ENCODE measurements at regions not wholly inside any gene's neighbourhood (a gene's known extent, or its start where the extent isn't known, plus 50 kb on each side); places are given as distances from the start of the nearest gene placed in this dataset.

DNA sequence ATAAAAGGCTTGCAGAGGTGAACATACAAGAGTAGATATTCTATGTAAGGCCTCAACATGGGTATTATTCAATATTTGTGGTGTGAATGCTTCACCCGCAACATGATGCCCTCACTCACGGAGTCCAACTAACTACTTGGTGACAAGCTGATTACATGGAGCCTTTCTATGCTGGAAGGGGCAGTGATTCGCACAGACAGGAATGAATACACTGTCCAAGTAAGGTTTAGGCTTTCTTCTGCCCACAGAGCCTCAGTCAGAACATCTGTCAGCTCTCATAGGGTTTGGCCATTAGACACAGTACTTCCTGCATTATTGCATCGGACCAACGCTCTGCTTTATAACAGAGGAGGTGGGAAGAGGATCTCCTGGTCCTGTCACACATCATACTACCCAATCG, 80.3 kb upstream of the SLC35G4 start:
- no peak for DNase-seq
- ATAC-seq, result no peak
- H3K4me1 ChIP-seq, result no peaks in the 10 kb centered on the region
- H3K9me3 ChIP-seq, result no peaks in the 10 kb centered on the region
- H3K27me3 ChIP-seq, result no peaks in the 10 kb centered on the region
- TF ChIP-seq, protein P1, sequence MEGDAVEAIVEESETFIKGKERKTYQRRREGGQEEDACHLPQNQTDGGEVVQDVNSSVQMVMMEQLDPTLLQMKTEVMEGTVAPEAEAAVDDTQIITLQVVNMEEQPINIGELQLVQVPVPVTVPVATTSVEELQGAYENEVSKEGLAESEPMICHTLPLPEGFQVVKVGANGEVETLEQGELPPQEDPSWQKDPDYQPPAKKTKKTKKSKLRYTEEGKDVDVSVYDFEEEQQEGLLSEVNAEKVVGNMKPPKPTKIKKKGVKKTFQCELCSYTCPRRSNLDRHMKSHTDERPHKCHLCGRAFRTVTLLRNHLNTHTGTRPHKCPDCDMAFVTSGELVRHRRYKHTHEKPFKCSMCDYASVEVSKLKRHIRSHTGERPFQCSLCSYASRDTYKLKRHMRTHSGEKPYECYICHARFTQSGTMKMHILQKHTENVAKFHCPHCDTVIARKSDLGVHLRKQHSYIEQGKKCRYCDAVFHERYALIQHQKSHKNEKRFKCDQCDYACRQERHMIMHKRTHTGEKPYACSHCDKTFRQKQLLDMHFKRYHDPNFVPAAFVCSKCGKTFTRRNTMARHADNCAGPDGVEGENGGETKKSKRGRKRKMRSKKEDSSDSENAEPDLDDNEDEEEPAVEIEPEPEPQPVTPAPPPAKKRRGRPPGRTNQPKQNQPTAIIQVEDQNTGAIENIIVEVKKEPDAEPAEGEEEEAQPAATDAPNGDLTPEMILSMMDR (IDR thresholded peaks at IDR 0.05 in 4 of 5, conservative IDR thresholded peaks at IDR 0.05 in 1 of 5), result no peak
- TF ChIP-seq POLR2A (IDR thresholded peaks at IDR 0.05), result no peak
- intact Hi-C loops (cut with DNase I; ENCODE audit: low total_unique reads), result no loop called here
- no peak overlapping the region for H3K27ac ChIP-seq
- in situ Hi-C loops (cut with MboI; ENCODE audit: low sequenced_read_pairs in 4 of 4), result no loop called here
- no peaks in the 10 kb centered on the region for H3K36me3 ChIP-seq
- H3K4me3 ChIP-seq, result no peak overlapping the region

DNA sequence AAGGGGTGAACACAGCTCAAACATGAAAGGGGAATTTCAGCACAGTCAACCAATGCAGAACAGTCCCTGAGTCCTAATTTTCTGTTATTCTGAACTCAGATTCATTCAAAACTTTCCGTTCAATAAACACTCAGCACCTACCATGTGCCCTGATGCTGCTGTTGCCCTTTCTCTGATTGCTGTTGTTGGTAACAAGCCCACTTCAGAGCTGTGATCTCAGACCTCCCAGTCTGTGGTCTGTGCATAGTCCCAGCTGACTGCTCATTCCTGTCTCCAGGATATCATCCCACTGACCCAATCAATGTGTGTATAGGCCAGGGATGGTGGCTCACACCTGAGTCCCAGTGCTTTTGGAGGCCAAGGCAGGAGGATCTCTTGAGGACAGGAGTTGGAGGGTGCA, 82.7 kb upstream of the SLC35G4 start:
- DNase-seq (no peak), ATAC-seq (no peak)
- H3K27ac ChIP-seq, result no peak overlapping the region
- H3K4me1 ChIP-seq, result no peaks in the 10 kb centered on the region
- intact Hi-C loops (cut with DNase I; ENCODE audit: low total_unique reads), result no loop called here
- in situ Hi-C loops (cut with MboI; ENCODE audit: low sequenced_read_pairs in 4 of 4), result no loop called here
- no peaks in the 10 kb centered on the region for H3K27me3 ChIP-seq
- no peak overlapping the region for H3K4me3 ChIP-seq
- TF ChIP-seq, protein P1 (IDR thresholded peaks at IDR 0.05 in 4 of 5, conservative IDR thresholded peaks at IDR 0.05 in 1 of 5), result no peak
- no peaks in the 10 kb centered on the region for H3K36me3 ChIP-seq
- no peaks in the 10 kb centered on the region for H3K9me3 ChIP-seq

DNA sequence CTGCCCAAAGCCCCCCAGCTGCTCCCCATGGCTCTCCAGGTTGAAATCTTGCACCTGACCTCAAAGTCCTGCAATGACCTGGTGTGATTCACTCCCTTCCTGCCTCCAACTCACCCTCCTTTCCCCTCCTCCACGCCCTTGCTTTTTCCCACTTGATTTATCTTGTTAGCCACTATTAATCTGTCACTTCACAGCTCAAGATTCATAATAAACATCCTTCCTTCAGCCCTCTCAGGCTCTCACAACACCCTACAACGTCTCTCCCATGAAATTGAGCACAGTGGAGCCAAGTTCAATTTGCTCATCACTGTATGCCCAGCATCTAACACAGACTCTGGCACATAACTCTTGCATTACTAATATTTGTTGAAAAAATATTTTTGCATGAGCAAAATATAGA, 85.6 kb upstream of the SLC35G4 start:
- DNase-seq (no peak), ATAC-seq (no peak)
- no peak for TF ChIP-seq POLR2A (IDR thresholded peaks at IDR 0.05)
- TF ChIP-seq, protein P1 (IDR thresholded peaks at IDR 0.05 in 4 of 5, conservative IDR thresholded peaks at IDR 0.05 in 1 of 5), result no peak
- Histone ChIP-seq H3K4me3 (no peak overlapping the region), H3K27me3 (no peaks in the 10 kb centered on the region), H3K4me1 (no peaks in the 10 kb centered on the region), H3K36me3 (no peaks in the 10 kb centered on the region), H3K27ac (no peak overlapping the region), H3K9me3 (no peaks in the 10 kb centered on the region)
- intact Hi-C loops (cut with DNase I; ENCODE audit: low total_unique reads) (no loop called here), in situ Hi-C loops (cut with MboI; ENCODE audit: low sequenced_read_pairs in 4 of 4) (loop anchor here in 1 of 4 donors (25.0 kb wide), 1 partner anchor 212 kb away; no protein-coding TSS in a partner anchor)

DNA sequence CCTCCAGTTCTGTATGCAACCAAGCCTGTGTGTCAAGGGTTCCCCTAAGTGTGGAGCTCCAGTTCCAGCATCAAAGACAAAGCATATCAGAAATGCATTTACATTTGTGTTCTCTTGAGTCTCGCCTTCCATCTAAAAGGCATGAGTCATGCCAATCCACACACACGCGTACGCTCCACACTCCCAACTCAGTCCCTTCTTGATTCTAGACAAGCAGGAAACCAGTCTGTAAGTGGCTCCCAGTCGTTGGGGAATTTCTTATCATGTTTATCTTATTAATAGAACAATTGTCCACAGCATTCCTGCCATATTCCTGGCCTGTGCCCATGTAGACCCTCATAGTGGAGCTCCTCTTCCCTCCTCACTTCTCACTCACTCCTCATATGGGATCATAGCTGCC, 86.4 kb upstream of the SLC35G4 start:
- no peak for TF ChIP-seq POLR2A (IDR thresholded peaks at IDR 0.05)
- TF ChIP-seq, protein P1 (IDR thresholded peaks at IDR 0.05 in 4 of 5, conservative IDR thresholded peaks at IDR 0.05 in 1 of 5), result no peak
- intact Hi-C loops (cut with DNase I; ENCODE audit: low total_unique reads) (no loop called here), in situ Hi-C loops (cut with MboI; ENCODE audit: low sequenced_read_pairs in 4 of 4) (loop anchor here in 1 of 4 donors (25.0 kb wide), 1 partner anchor 211 kb away; no protein-coding TSS in a partner anchor)
- Histone ChIP-seq H3K4me3 (no peak overlapping the region), H3K27ac (no peak overlapping the region), H3K36me3 (no peaks in the 10 kb centered on the region), H3K4me1 (no peaks in the 10 kb centered on the region), H3K9me3 (no peaks in the 10 kb centered on the region), H3K27me3 (no peaks in the 10 kb centered on the region)
- no peak for ATAC-seq
- no peak for DNase-seq

DNA sequence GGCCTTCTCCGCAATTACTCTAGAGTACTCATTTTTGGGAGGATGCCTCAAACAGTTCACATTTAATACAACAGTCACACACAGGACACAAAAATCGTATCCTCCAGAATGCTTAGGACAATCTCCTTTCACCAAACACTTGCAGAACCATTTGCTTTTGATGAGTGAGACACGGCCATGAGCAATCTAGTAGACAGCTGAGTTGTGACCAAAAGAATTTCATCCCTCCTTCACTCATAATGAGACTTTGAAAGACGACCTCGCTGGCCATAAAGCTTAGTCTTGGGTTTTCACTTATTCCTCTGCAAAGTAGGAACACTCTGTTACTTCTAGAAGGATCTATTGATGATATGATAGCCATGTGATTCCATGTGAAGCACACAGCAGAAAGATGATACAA, 87.5 kb upstream of the SLC35G4 start:
- H3K27ac ChIP-seq, result no peak overlapping the region
- no peak overlapping the region for H3K4me3 ChIP-seq
- ATAC-seq (no peak), DNase-seq (no peak)
- no peaks in the 10 kb centered on the region for H3K36me3 ChIP-seq
- no peak for TF ChIP-seq POLR2A (IDR thresholded peaks at IDR 0.05)
- TF ChIP-seq, protein P1 (IDR thresholded peaks at IDR 0.05 in 4 of 5, conservative IDR thresholded peaks at IDR 0.05 in 1 of 5), result no peak
- H3K27me3 ChIP-seq, result no peaks in the 10 kb centered on the region
- no peaks in the 10 kb centered on the region for H3K4me1 ChIP-seq
- no peaks in the 10 kb centered on the region for H3K9me3 ChIP-seq
- intact Hi-C loops (cut with DNase I; ENCODE audit: low total_unique reads) (no loop called here), in situ Hi-C loops (cut with MboI; ENCODE audit: low sequenced_read_pairs in 4 of 4) (loop anchor here in 1 of 4 donors (25.0 kb wide), 1 partner anchor 210 kb away; no protein-coding TSS in a partner anchor)

Measured in gastrocnemius medialis (tissue), 4 donors.